HEK293 (cell line): ENCODE measurements at regions not wholly inside any gene's neighbourhood (a gene's known extent, or its start where the extent isn't known, plus 50 kb on each side); places are given as distances from the start of the nearest gene placed in this dataset.
A peak's percentile ranks its signal among the peaks of the same experiment; 100 is the strongest.

Experiments used
- CTCF ChIA-PET: fragments of 350-600 bp; formaldehyde crosslinking; extraction: SDS; loops from one replicate; lab custom pipeline; 2021; ENCODE audit warnings: antibody characterized with exemption; lab: Yijun Ruan, JAX
- POLR2A ChIA-PET: fragments of 300-600 bp; formaldehyde crosslinking; extraction: SDS; loops from one replicate; lab custom pipeline; 2020; ENCODE audit warnings: antibody characterized with exemption, inconsistent platforms; lab: Yijun Ruan, JAX
- H3K27ac ChIP-seq: fragments of 200-500 bp; sonication (Bioruptor generic); 2 replicates; pipeline ENCODE4 v1.5.1; 2014; ENCODE audit warnings: low read depth, low read length, control low read depth, inconsistent platforms; ENCODE audit errors: extremely low read depth
- H3K36me3 ChIP-seq, 2 experiments: fragments of 200-500 bp in 1 of 2; sonication (Bioruptor generic) in 1 of 2; 1 replicate in 1 of 2; 2 replicates in 1 of 2; pipeline ENCODE4 v1.5.1; 2014 to 2017; ENCODE audit warnings: inconsistent platforms in 2 of 2, low read length in 2 of 2; ENCODE audit not compliant: control insufficient read depth in 2 of 2, insufficient read depth in 1 of 2
- H3K4me1 ChIP-seq: fragments of 200-500 bp; sonication (Bioruptor generic); 2 replicates; pipeline ENCODE4 v1.5.1; 2014; ENCODE audit warnings: mild to moderate bottlenecking, low read length, inconsistent platforms; ENCODE audit not compliant: control insufficient read depth, insufficient read depth
- H3K4me3 ChIP-seq: 2 replicates; pipeline ENCODE4 v1.5.1; 2011; ENCODE audit warnings: low read depth, mild to moderate bottlenecking, control low read depth, low read length, moderate library complexity
- H3K9me3 ChIP-seq: fragments of 200-500 bp; sonication (Bioruptor generic); 2 replicates; pipeline ENCODE4 v1.5.1; 2014; ENCODE audit warnings: low read depth, low read length, inconsistent platforms; ENCODE audit not compliant: control insufficient read depth, insufficient read depth
- GLIS2 ChIP-seq: fragments of 450-650 bp; formaldehyde crosslinking; IDR thresholded peaks from 2 replicates; pipeline ENCODE4 v1.5.1; 2016; ENCODE audit warnings: missing biosample characterization, missing genetic modification characterization
- IKZF3 ChIP-seq: fragments of 450-650 bp; IDR thresholded peaks from 2 replicates; pipeline ENCODE4 v1.5.0; 2018; ENCODE audit warnings: missing biosample characterization, mild to moderate bottlenecking, missing genetic modification characterization, moderate library complexity
- MEIS1 ChIP-seq: sonication (generic); formaldehyde crosslinking; IDR thresholded peaks from 2 replicates; pipeline ENCODE4 v1.8.1; 2022; ENCODE audit warnings: missing genetic modification reagents, mild to moderate bottlenecking, borderline replicate concordance
- PRDM6 ChIP-seq: fragments of 450-650 bp; formaldehyde crosslinking; IDR thresholded peaks from 2 replicates; pipeline ENCODE4 v1.5.1; 2017; ENCODE audit warnings: missing biosample characterization, missing genetic modification characterization
- TRIM28 ChIP-seq: IDR thresholded peaks from 2 replicates; pipeline ENCODE4 v1.6.1; 2011; ENCODE audit warnings: low read length, control low read depth, borderline replicate concordance
- ZFP37 ChIP-seq: fragments of 450-650 bp; formaldehyde crosslinking; IDR thresholded peaks from 2 replicates; pipeline ENCODE4 v1.5.1; 2016; ENCODE audit warnings: missing biosample characterization, missing genetic modification characterization
- ZFP41 ChIP-seq: fragments of 450-650 bp; formaldehyde crosslinking; IDR thresholded peaks from 2 replicates; pipeline ENCODE4 v1.5.1; 2016; ENCODE audit warnings: missing biosample characterization, missing genetic modification characterization, borderline replicate concordance
- ZIC2 ChIP-seq: fragments of 450-650 bp; formaldehyde crosslinking; IDR thresholded peaks from 2 replicates; pipeline ENCODE4 v1.5.1; 2016; ENCODE audit warnings: missing biosample characterization, missing genetic modification characterization
- ZNF114 ChIP-seq: fragments of 450-650 bp; formaldehyde crosslinking; IDR thresholded peaks from 2 replicates; pipeline ENCODE4 v1.5.0; 2017; ENCODE audit warnings: missing biosample characterization, missing genetic modification characterization
- ZNF138 ChIP-seq: fragments of 450-650 bp; formaldehyde crosslinking; IDR thresholded peaks from 2 replicates; pipeline ENCODE4 v1.5.1; 2016; ENCODE audit warnings: missing biosample characterization, missing genetic modification characterization, borderline replicate concordance
- ZNF2 ChIP-seq: fragments of 450-650 bp; formaldehyde crosslinking; IDR thresholded peaks from 2 replicates; pipeline ENCODE4 v1.5.1; 2016; ENCODE audit warnings: missing biosample characterization, missing genetic modification characterization
- ZNF202 ChIP-seq: fragments of 450-650 bp; formaldehyde crosslinking; IDR thresholded peaks from 2 replicates; pipeline ENCODE4 v1.5.1; 2016; ENCODE audit warnings: missing biosample characterization, missing genetic modification characterization, borderline replicate concordance
- ZNF214 ChIP-seq: fragments of 450-650 bp; formaldehyde crosslinking; IDR thresholded peaks from 2 replicates; pipeline ENCODE4 v1.5.1; 2017; ENCODE audit warnings: missing biosample characterization, mild to moderate bottlenecking, missing genetic modification characterization, borderline replicate concordance
- ZNF221 ChIP-seq: fragments of 450-650 bp; formaldehyde crosslinking; IDR thresholded peaks from 2 replicates; pipeline ENCODE4 v1.5.1; 2017; ENCODE audit warnings: missing biosample characterization, missing genetic modification characterization, borderline replicate concordance
- ZNF280C ChIP-seq: fragments of 450-650 bp; formaldehyde crosslinking; IDR thresholded peaks from 2 replicates; pipeline ENCODE4 v1.5.1; 2016; ENCODE audit warnings: missing biosample characterization, missing genetic modification characterization
- ZNF561 ChIP-seq: fragments of 450-650 bp; IDR thresholded peaks from 2 replicates; pipeline ENCODE4 v1.5.1; 2018; ENCODE audit warnings: missing biosample characterization, missing genetic modification characterization, borderline replicate concordance
- ZNF580 ChIP-seq: fragments of 450-650 bp; formaldehyde crosslinking; IDR thresholded peaks from 2 replicates; pipeline ENCODE4 v1.5.1; 2016; ENCODE audit warnings: missing biosample characterization, missing genetic modification characterization
- ZNF664 ChIP-seq: fragments of 450-650 bp; formaldehyde crosslinking; IDR thresholded peaks from 2 replicates; pipeline ENCODE4 v1.5.1; 2016; ENCODE audit warnings: missing biosample characterization, missing genetic modification characterization
- ZNF707 ChIP-seq: fragments of 450-650 bp; formaldehyde crosslinking; IDR thresholded peaks from 2 replicates; pipeline ENCODE4 v1.5.1; 2016; ENCODE audit warnings: missing biosample characterization, missing genetic modification characterization
- ZNF768 ChIP-seq: fragments of 450-650 bp; formaldehyde crosslinking; IDR thresholded peaks from 2 replicates; pipeline ENCODE4 v1.5.1; 2018; ENCODE audit warnings: missing biosample characterization, mild to moderate bottlenecking, missing genetic modification characterization
- ZNF776 ChIP-seq: fragments of 450-650 bp; formaldehyde crosslinking; IDR thresholded peaks from 2 replicates; pipeline ENCODE4 v1.5.0; 2017; ENCODE audit warnings: missing biosample characterization, missing genetic modification characterization, borderline replicate concordance
- ZNF785 ChIP-seq: fragments of 450-650 bp; formaldehyde crosslinking; IDR thresholded peaks from 2 replicates; pipeline ENCODE4 v1.5.1; 2016; ENCODE audit warnings: missing biosample characterization, missing genetic modification characterization
- ZSCAN16 ChIP-seq: fragments of 450-650 bp; formaldehyde crosslinking; IDR thresholded peaks from 2 replicates; pipeline ENCODE4 v1.5.1; 2016; ENCODE audit warnings: missing biosample characterization, missing genetic modification characterization

- TF ChIP-seq PRDM6 (tag by site-specific recombination), result 0 out of 2 replicates have a peak, but pooled peaks have one; percentile 20
- TF ChIP-seq ZNF138 (tag by site-specific recombination), result no peak
- TF ChIP-seq ZNF664 (tag by site-specific recombination), result no peak
- no peak for TF ChIP-seq ZNF561 (tag by site-specific recombination)
- TF ChIP-seq ZNF785 (tag by site-specific recombination), result no peak
- TF ChIP-seq, all 188 proteins: peak for 3
Observed at GRCh38 chr7:17624379-17624778, 315.9 kb downstream of the SNX13 start (continued).

DNA sequence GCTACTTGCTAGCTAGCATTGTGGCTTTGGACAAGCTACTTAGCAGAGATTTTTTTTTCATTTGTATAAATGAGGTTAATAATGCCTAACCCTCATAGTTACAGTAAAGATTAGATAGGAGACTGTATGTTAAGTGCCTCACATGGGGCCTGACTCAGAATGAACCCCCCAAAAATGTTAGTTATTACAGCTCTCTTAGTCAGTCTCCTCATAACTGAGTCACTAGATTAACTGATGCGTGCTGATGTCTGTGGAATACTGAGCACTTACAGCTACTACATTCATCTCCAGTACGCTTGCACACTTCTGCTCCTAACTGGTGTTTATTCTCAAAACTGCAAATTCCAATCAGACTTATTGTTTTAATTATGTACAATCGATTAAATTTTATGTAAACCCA is 315.3 kb downstream of the SNX13 start:
- no peaks in the 10 kb centered on the region for H3K9me3 ChIP-seq
- H3K27ac ChIP-seq, result no peak overlapping the region
- TF ChIP-seq IKZF3 (tag by site-specific recombination), result no peak
- peak; percentile 29; the same call in 1 of the 2 replicates for TF ChIP-seq PRDM6 (tag by site-specific recombination)
- TF ChIP-seq ZNF707 (tag by site-specific recombination), result no peak
- peaks cover 24% of the 10 kb centered on the region for H3K4me1 ChIP-seq
- no peaks in the 10 kb centered on the region for H3K36me3 ChIP-seq
- ChIA-PET POLR2A (no interaction called here), CTCF (interaction anchor here (0.6 kb wide), 1 partner anchor 8 kb away, joined by 3 read pairs; no protein-coding TSS in a partner anchor)
- no peak overlapping the region for H3K4me3 ChIP-seq

GRCh38 chr7:17626235-17626634 is 314.1 kb downstream of the SNX13 start:
- no peaks in the 10 kb centered on the region for H3K36me3 ChIP-seq
- TF ChIP-seq ZIC2 (tag by site-specific recombination) (no peak), ZNF580 (tag by site-specific recombination) (no peak), ZNF221 (no peak), ZNF768 (tag by site-specific recombination) (no peak), GLIS2 (no peak), ZNF214 (tag by site-specific recombination) (no peak), ZNF114 (tag by site-specific recombination) (no peak), ZFP41 (no peak), ZNF2 (no peak)
- H3K27ac ChIP-seq, result no peak overlapping the region
- CTCF ChIA-PET, result no interaction called here
- H3K4me1 ChIP-seq, result peaks cover 24% of the 10 kb centered on the region
- H3K9me3 ChIP-seq, result no peaks in the 10 kb centered on the region
- H3K4me3 ChIP-seq, result no peak overlapping the region
- POLR2A ChIA-PET, result no interaction called here

DNA sequence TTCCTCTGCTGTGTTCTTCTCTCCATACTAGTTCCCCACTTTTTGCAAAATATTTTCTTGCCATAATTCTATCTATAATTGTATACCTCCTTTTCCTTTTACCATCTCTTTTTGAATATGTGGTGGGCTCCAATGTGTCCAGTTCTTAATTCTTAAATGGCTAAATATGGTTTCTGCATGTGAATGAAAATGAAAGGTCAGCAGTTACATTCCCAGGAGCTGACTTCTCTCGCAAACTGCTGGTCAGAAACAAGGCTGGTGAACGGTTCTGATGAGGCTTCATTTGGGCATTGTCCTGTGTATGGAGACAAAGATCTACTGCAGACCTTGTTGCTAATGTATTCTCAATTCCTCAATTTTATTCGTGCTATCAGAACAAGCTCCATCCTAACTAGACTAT is 309.2 kb downstream of the SNX13 start:
- H3K9me3 ChIP-seq, result no peaks in the 10 kb centered on the region
- H3K27ac ChIP-seq, result no peak overlapping the region
- ChIA-PET POLR2A (no interaction called here), CTCF (interaction anchor here (0.6 to 0.7 kb wide), 4 partner anchors 10 to 638 kb away, joined by 3 to 5 read pairs (median 4); no protein-coding TSS in a partner anchor)
- peaks cover 1% of the 10 kb centered on the region; the same call in 1 of the 2 replicates for H3K4me1 ChIP-seq
- H3K36me3 ChIP-seq, result no peaks in the 10 kb centered on the region
- no peak overlapping the region for H3K4me3 ChIP-seq
- TF ChIP-seq ZFP37 (no peak), ZSCAN16 (tag by site-specific recombination) (no peak), ZNF280C (tag by site-specific recombination) (no peak), MEIS1 (CRISPR knock-in tag) (no peak), TRIM28 (no peak), ZNF202 (tag by site-specific recombination) (no peak), ZNF776 (tag by site-specific recombination) (no peak)
